ENCODE measurements at regions not wholly inside any gene's neighbourhood (a gene's known extent, or its start where the extent isn't known, plus 50 kb on each side); places are given as distances from the start of the nearest gene placed in this dataset.

- Histone ChIP-seq H3K4me3 (replicated peaks in 1 of 2; ENCODE audit: low read depth in 1 of 2, low read length in 2 of 2) (no peak overlapping the region), H3K27me3 (ENCODE audit: insufficient read depth, low read length) (no peaks in the 10 kb centered on the region), H3K36me3 (ENCODE audit: control insufficient read depth in 1 of 2, insufficient read depth in 2 of 2, low read length in 2 of 2) (no peaks in the 10 kb centered on the region), H3K9me3 (ENCODE audit: control insufficient read depth in 1 of 2, insufficient read depth in 1 of 2, low read depth in 1 of 2, low read length in 2 of 2) (no peaks in the 10 kb centered on the region), H3K4me2 (ENCODE audit: low read length) (no peak overlapping the region), H3K27ac (ENCODE audit: low read depth, low read length) (no peak overlapping the region), H4K20me1 (ENCODE audit: insufficient read depth) (no peaks in the 10 kb centered on the region), H3K9ac (ENCODE audit: low read length) (no peak overlapping the region), H3K9me2 (ENCODE audit: insufficient read depth) (no peaks in the 10 kb centered on the region), H3K4me1 (ENCODE audit: control insufficient read depth in 1 of 2, insufficient read depth in 2 of 2, low read length in 2 of 2) (no peaks in the 10 kb centered on the region), H3K79me2 (ENCODE audit: insufficient read depth, low read length) (no peaks in the 10 kb centered on the region), H2AFZ (ENCODE audit: low read depth, low read length, poor library complexity, severe bottlenecking) (no peak overlapping the region)
- CTCF ChIA-PET = no interaction called here
- DNase-seq (ENCODE audit: low read depth, low spot score) (no peak), ATAC-seq (no peak)
- no peak for TF ChIP-seq EZH2 (IDR thresholded peaks at IDR 0.05)
- no peak for TF ChIP-seq POLR2A (IDR thresholded peaks at IDR 0.05; ENCODE audit: borderline replicate concordance, extremely low read depth, insufficient read depth, insufficient read length)
- no peak for TF ChIP-seq YY1 (IDR thresholded peaks at IDR 0.05; ENCODE audit: extremely low read depth, insufficient replicate concordance, low read depth, low read length)
- TF ChIP-seq SRF (IDR thresholded peaks at IDR 0.05; ENCODE audit: low read depth) = no peak
- TF ChIP-seq FOSL1 (IDR thresholded peaks at IDR 0.05; ENCODE audit: low read depth) = no peak
- TF ChIP-seq ZFX (IDR thresholded peaks at IDR 0.05) = no peak
- TF ChIP-seq ZBTB33 (IDR thresholded peaks at IDR 0.05; ENCODE audit: extremely low read depth, insufficient replicate concordance, low read length) = no peak
- TF ChIP-seq EGR1 (IDR thresholded peaks at IDR 0.05; ENCODE audit: low read depth) = no peak
- TF ChIP-seq SP1 (IDR thresholded peaks at IDR 0.05; ENCODE audit: low read depth) = no peak
- TF ChIP-seq CTCF (IDR thresholded peaks at IDR 0.05 in 2 of 3, conservative IDR thresholded peaks at IDR 0.05 in 1 of 3; ENCODE audit: borderline replicate concordance in 1 of 3, insufficient read depth in 1 of 3, low read depth in 2 of 3, low read length in 2 of 3) = no peak
- TF ChIP-seq REST (IDR thresholded peaks at IDR 0.05; ENCODE audit: low read depth) = no peak
- TF ChIP-seq TCF7L2 (IDR thresholded peaks at IDR 0.05; ENCODE audit: borderline replicate concordance, extremely low read depth, insufficient read depth, insufficient read length) = no peak
- POLR2A ChIA-PET = no interaction called here
- intact Hi-C loops (cut with micrococcal nuclease) = no loop called here
- RAD21 ChIA-PET (ENCODE audit: low non-redundant PET in 1 of 2, low total read pairs in 2 of 2, uncharacterized antibody in 2 of 2, unreplicated experiment in 2 of 2) = no interaction called here
- no TSS peak for BruUV-seq (replicated peaks)
Observed at GRCh38 chr9:107895501-107896001, 406.0 kb upstream of the KLF4 start.

Data from HCT116 (cell line).